ENCODE measurements at regions not wholly inside any gene's neighbourhood (a gene's known extent, or its start where the extent isn't known, plus 50 kb on each side); places are given as distances from the start of the nearest gene placed in this dataset.

DNA sequence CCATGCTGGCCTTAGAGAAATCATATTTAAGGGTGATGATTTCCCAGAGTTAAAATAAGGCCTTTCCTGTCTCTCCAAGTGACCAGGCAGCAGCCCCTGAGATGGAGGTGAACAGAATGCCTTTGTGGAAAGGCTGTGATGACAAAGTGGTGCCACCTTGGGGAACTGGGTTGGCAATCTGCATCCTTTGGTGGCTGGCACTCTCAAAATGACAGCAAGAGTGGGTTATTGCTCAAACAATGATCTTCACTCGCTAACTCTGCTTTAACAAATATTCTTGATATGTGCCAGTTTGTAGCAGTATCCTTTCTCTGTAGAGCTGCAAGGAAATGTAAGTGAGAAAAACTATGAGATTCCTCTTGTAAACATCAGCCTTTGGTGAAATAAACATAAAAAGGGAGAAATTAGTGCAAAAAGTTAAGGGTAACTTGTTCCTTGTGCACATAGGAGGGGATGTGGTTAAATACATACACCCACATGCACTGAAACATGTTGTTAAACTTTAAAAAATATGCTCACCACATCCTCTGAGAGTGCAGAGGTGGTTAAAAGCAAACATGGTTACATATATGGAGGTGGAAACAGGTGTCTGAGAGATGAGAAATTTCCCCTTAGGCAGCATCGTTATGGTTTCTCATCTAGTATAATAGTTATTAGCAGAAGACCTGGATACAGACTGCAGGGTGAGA, 373.4 kb upstream of the CTNND2 start:
- intact Hi-C loops (cut with DNase I), result no loop called here

GRCh38 chr5:12274236-12274635, 370.0 kb upstream of the CTNND2 start:
- intact Hi-C loops (cut with DNase I), result no loop called here
- DNase-seq (no peak), ATAC-seq (no peak)

More for the DNA sequence above, 373.4 kb upstream of the CTNND2 start:
- no peak for DNase-seq
- no peak for ATAC-seq

DNA sequence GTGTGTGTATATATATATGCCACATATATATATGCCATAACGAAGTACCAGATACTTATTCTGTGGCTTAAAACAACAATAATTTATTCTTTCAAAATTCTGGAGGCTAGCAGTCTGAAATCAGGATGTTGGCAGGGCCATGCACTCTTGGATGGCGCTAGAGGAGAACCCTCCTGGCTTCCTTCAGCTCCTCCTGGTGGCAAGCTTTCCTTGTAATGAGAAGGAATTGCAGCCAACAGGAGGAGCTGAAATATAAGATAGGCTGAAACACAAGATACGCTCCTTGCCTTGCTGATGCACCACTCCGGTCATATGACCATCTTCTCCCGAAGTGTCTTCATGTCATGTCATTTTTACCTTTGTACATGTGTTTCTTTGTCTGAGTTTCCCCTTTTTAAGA, 368.1 kb upstream of the CTNND2 start:
- DNase-seq, result no peak
- intact Hi-C loops (cut with DNase I), result no loop called here
- no peak for ATAC-seq

DNA sequence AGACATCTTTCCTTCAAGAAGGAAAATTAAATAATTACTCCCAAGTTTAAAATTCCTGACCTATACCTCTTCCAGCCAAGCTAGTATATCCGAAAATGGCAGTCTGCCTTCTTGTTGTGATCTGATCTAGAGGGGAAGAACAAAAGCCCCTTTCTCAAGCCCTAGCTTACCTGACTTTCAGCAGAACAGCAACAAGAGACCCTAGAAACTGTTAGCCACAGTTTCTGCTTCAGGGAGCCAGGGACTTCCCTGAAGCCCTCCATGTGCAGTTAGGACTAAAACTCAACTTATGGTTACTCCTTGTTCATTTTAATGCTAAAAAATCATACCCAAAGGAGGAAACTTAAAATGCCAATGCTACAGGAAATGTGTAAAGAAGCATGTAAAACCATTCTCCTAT, 366.7 kb upstream of the CTNND2 start:
- no peak for DNase-seq
- intact Hi-C loops (cut with DNase I), result no loop called here
- ATAC-seq, result no peak

DNA sequence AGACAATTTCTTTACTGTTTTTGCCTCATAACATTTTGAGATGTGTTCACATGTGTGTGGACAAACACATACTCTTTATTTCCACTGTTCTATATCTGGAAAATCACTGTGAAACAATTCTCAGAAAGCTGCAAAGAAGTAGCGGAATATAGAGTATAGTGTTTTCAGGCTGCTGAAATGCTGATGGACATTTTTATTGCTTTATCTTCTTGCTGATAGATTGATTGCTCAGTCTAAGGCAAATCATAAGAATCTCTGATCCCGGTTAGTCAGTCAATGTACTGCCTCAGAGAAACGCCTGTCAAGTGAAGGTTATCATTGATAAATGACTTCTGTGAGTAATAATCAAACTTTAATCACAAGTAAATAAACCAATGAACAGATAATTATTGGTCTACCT, 364.9 kb upstream of the CTNND2 start:
- no peak for ATAC-seq

GRCh38 chr5:12258549-12258948, 354.3 kb upstream of the CTNND2 start:
- intact Hi-C loops (cut with DNase I), result no loop called here
- DNase-seq, result no peak
- ATAC-seq, result no peak

More for the DNA sequence above, 364.9 kb upstream of the CTNND2 start:
- intact Hi-C loops (cut with DNase I), result no loop called here
- DNase-seq, result no peak

DNA sequence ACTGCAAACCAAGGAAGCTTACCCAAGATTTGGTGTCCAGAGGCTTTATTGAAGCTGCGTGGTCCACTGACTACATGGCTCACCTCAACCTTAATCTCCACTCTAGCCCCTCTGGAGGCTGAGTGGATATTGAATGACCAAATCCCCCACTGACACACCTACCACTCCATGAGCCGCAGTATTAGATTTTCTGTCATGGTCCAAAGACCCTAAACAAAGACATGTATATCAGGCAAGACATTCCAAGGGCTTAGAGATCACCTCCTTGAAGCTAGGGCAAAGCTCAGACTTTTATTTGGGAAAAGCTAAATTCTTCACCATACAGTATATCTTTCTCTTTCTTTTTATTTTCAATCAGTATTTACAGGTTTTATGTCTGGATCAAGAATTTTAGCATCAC, 346.2 kb upstream of the CTNND2 start:
- DNase-seq, result no peak
- no peak for ATAC-seq
- intact Hi-C loops (cut with DNase I), result no loop called here

DNA sequence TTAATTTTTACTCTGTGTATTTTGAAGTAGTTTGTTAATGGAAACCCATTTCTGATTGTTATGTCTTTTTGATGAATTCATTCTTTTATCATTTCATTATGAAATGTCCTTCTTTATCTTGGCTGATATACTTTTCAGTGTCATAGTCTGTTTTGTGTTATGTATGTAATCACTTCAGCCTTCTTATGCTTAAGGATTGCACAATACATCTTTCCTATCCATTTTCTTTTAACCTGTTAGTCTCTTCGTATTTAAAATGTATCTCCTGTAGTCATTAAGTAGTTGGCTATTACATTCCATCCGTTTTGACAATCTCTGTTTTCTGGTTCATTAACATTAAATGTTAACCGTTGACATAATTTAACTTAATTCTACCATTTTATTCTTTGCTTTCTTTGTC, 344.6 kb upstream of the CTNND2 start:
- ATAC-seq, result no peak
- intact Hi-C loops (cut with DNase I), result no loop called here

GRCh38 chr5:12246036-12246435, 341.8 kb upstream of the CTNND2 start:
- ATAC-seq (no peak), DNase-seq (no peak)
- intact Hi-C loops (cut with DNase I), result no loop called here

More for the DNA sequence above, 344.6 kb upstream of the CTNND2 start:
- no peak for DNase-seq

DNA sequence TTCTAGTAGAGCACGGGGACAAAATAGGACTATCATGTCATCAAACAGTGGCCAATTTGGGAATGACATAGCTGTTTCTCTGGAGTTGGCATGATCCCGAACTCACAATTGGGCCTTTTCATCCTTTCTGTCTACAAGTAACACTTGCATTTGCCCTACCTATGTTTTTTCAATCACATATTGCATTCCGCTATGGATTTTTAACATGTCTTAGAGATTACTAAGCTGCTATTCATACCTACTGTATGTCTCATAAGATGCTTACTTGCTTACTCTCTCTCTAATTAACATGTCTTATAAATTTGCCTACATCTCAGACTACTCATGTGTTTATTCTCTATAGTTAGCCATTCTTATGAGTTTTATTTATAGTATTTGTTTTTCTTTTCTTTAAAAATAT, 341.2 kb upstream of the CTNND2 start:
- ATAC-seq, result no peak
- intact Hi-C loops (cut with DNase I), result no loop called here
- no peak for DNase-seq

GRCh38 chr5:12242950-12243888, 339.0 kb upstream of the CTNND2 start:
- intact Hi-C loops (cut with DNase I), result no loop called here
- no peak for DNase-seq
- no peak for ATAC-seq

DNA sequence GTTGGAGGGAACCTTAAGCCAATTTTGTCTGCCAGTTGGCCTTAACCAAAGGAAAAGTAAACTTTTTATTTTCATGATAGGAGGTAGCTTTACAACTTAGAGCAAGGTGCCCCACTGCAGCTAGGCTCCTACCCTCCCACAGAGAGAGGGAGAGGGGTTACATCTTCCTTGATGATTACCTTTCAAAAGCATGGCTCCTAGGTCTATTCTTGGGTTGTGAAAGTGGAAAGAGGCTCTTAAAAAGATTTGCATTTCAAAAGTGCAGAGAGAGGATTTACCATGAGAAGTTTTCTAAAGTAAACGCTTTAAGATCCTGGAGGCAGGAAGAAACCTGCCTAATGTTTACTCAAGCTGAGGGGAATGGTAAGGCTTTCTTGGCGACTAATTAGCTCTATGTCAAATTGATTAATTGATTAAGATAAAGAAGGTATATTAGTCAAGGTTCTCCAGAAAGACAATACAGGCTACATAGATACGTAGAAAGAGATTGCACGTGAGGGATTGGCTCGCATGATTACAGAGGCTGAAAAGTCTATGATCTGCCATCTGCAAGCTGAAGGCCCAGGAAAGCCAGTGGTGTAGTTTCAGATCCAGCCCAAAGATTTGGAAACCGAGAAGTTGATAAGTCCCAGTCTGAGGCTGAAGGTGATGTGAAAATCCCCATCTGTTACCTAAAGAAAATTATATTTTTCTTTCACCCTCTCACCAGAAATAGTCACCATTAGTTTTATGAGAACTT, 333.8 kb upstream of the CTNND2 start:
- no peak for ATAC-seq
- DNase-seq, result no peak
- intact Hi-C loops (cut with DNase I), result no loop called here

DNA sequence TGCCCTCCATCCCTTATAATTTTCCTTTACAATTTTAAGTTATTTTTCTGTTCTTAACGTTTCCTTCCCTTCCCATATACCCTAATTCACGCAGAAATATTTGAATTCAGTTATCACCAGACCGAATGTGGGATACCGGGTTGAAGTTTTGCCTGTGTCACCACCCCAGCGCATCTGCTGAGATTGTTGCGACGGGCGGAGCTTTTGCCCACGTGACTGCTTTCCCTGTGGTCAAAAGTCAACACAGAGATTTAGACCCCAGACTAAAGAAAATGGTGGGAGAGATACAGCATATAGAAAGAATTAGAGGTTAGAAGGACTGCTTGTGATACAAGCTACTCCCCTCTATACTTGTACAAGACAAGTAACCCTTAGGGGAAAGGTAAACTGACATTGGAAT, 326.4 kb upstream of the CTNND2 start:
- intact Hi-C loops (cut with DNase I), result no loop called here
- no peak for ATAC-seq

GRCh38 chr5:12217039-12217438, 312.8 kb upstream of the CTNND2 start:
- ATAC-seq (no peak), DNase-seq (no peak)
- intact Hi-C loops (cut with DNase I), result no loop called here

More for the DNA sequence above, 326.4 kb upstream of the CTNND2 start:
- DNase-seq, result no peak

GRCh38 chr5:12214267-12215015, 310.2 kb upstream of the CTNND2 start:
- intact Hi-C loops (cut with DNase I), result no loop called here

DNA sequence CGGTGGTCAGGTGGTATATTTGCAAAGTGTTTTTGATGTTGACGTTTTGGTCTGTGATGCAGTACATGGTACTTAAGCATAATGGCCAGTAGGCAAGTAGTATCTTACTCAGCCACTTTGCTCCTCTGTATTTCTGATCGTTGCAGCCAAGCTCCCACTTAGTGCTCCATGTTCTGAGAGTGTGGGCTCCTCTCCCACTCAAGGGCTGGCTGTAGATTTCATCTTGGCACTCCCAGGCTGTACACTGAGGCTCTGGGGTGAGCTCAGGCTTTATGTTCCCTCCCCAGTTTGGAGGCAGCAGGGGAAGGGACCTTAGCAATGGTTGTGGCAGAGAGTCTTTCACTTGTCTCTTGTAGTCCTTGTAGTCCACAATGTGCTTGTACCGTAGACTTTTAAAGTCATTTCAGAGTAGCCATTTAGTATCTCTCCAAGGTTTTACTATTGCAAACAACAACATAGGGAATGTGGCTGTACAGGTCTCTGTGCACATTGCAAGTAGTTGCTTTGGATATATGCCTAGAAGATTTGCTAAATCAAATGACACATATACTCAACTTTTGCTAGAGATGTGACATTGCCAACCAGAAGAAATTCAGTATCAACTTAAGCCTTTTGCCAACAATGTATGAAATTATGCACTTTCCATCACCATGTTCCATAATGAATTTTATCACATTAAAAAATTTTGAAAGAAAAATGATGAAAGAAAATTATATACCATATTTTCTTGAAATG, 304.3 kb upstream of the CTNND2 start:
- DNase-seq (no peak), ATAC-seq (no peak)
- intact Hi-C loops (cut with DNase I), result no loop called here

More at GRCh38 chr5:12214267-12215015, 310.2 kb upstream of the CTNND2 start:
- no peak for DNase-seq
- ATAC-seq, result no peak

DNA sequence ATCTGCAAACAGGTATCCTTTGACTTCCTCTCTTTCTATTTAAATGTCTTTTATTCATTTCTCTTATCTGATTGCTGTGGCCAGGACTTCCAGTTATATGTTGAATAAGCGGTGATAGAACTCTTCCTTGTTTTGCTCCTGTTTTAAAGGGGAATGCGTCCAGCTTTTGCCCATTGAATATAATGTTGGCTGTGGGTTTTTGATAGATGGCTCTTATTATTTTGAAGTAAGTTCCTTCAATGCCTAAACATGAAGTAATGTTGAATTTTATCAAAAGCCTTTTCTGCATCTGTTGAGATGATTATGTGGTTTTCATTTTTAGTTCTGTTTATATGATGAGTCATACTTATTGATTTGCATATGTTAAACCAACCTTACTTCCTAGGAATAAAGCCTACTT, 300.5 kb upstream of the CTNND2 start:
- no peak for DNase-seq
- intact Hi-C loops (cut with DNase I), result no loop called here
- ATAC-seq, result no peak

DNA sequence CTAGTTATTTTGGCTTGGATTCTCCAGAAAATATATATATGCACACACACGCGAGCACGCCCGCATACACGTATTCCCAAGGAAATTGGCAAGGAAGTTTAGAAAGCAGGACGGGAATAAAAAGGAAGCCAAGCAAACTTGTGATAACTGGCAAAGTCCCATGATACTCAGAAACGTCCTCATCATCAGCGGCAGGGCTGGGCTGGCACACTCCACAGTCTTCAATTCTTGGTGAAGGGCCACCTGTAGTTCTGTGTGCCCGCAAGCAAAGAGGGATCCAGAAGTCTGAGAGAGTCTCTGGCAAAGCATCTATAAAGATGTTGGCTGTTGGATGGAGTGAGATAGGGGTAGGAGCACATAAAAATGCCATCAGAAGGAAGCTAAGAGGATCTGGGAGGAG, 289.3 kb upstream of the CTNND2 start:
- no peak for DNase-seq
- no peak for ATAC-seq
- intact Hi-C loops (cut with DNase I), result no loop called here

DNA sequence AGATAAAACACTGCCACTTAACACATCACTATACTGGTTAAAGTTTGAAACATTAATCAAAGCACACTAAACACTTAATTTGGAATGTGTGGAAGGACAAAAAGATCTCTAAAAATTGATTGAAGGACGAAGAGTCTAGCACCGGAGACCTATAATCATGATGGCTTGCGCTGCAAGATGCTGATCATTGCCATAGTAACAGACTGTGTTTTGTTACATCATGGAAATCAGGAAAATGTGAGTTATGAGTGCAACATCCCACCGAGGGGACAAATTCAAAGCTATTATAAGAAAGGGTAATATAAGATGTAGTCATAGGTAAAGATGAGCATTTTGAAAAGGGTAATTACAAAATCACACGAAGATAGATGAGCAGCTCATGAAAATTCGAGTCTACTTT, 278.8 kb upstream of the CTNND2 start:
- DNase-seq (no peak), ATAC-seq (no peak)
- intact Hi-C loops (cut with DNase I), result no loop called here
